Right lobe of liver (tissue), 4 donors: ENCODE measurements at regions not wholly inside any gene's neighbourhood (a gene's known extent, or its start where the extent isn't known, plus 50 kb on each side); places are given as distances from the start of the nearest gene placed in this dataset.

ENCODE experiments used
- POLR2A ChIP-seq: fragments of 450-650 bp; IDR thresholded peaks from one replicate; pipeline ENCODE4 v1.6.1; 2017; ENCODE audit warnings: antibody characterized with exemption, mild to moderate bottlenecking
- TF ChIP-seq, protein P1 (sequence below), 4 donors: fragments of 200-600 bp in 3 of 4; fragments of 450-650 bp in 1 of 4; IDR thresholded peaks; one replicate each; pipeline versions ENCODE4 v1.5.1 to v1.8.0; 2016 to 2022; ENCODE audit warnings: antibody characterized with exemption in 4 of 4, mild to moderate bottlenecking in 2 of 4
- donor health status: DM: no; HTN: no; CAD: no.
- donor health status: DM: no; HTN: no; CAD: no.
- donor health status: DM: no; HTN: yes; CAD: no.

DNA sequence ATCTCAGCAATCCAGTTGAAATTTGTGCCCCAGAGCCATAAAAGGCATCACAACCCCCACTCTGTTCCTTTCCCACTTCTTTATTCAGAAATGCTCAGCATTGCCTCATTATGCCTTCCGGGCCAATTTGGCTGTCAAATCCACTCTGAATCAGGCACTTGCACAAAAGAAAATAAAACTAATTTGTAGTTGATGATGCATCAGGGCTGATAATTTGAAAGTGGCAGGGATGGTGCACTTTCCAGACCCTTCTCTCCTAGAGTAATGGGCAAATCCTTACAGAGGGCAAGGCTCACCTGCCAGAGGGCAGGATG is 147.9 kb upstream of the PDE1C start:
- TF ChIP-seq, protein P1, sequence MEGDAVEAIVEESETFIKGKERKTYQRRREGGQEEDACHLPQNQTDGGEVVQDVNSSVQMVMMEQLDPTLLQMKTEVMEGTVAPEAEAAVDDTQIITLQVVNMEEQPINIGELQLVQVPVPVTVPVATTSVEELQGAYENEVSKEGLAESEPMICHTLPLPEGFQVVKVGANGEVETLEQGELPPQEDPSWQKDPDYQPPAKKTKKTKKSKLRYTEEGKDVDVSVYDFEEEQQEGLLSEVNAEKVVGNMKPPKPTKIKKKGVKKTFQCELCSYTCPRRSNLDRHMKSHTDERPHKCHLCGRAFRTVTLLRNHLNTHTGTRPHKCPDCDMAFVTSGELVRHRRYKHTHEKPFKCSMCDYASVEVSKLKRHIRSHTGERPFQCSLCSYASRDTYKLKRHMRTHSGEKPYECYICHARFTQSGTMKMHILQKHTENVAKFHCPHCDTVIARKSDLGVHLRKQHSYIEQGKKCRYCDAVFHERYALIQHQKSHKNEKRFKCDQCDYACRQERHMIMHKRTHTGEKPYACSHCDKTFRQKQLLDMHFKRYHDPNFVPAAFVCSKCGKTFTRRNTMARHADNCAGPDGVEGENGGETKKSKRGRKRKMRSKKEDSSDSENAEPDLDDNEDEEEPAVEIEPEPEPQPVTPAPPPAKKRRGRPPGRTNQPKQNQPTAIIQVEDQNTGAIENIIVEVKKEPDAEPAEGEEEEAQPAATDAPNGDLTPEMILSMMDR (IDR thresholded peaks at IDR 0.05) = no peak
- no peak for TF ChIP-seq POLR2A
